ENCODE measurements at regions not wholly inside any gene's neighbourhood (a gene's known extent, or its start where the extent isn't known, plus 50 kb on each side); places are given as distances from the start of the nearest gene placed in this dataset.

DNA sequence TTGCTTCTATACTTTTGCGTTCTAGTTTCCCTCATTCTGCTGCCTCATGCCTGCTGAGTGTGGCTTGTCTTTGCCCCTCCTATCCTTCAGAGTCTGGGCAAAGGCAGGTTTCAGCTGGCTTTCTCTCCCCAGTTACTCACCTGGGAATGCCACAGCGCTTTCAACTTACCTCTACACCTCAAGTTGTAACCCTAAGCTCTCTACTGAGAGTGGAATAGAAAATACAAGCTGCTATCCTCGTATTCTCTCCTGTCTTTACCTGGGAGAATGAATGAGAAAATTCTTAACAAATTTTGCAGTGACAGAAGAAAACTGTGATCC lies 316.3 kb upstream of the KLF12 start:
- Histone ChIP-seq H3K36me3 (replicated peaks in 1 of 2; ENCODE audit: control insufficient read depth in 1 of 2, insufficient read depth in 2 of 2, low read length in 1 of 2) (no peaks in the 10 kb centered on the region), H3K79me2 (ENCODE audit: insufficient read depth) (no peaks in the 10 kb centered on the region), H3F3A (replicated peaks; ENCODE audit: insufficient read depth) (peaks cover 5% of the 10 kb centered on the region), H4K20me1 (ENCODE audit: insufficient read depth) (no peaks in the 10 kb centered on the region), H3K4me2 (no peak overlapping the region), H3K9me2 (no peaks in the 10 kb centered on the region), H3K9me3 (no peaks in the 10 kb centered on the region), H3K9ac (no peak overlapping the region), H3K27ac (ENCODE audit: low read depth in 2 of 2, low read length in 1 of 2) (no peak overlapping the region), H2AFZ (ENCODE audit: low read depth) (no peak overlapping the region), H3K4me3 (ENCODE audit: low read depth in 2 of 2, low read length in 1 of 2) (no peak overlapping the region), H3K27me3 (ENCODE audit: insufficient read depth) (no peaks in the 10 kb centered on the region), H3K4me1 (ENCODE audit: control insufficient read depth in 1 of 2, insufficient read depth in 2 of 2, low read depth in 1 of 2, low read length in 1 of 2) (no peaks in the 10 kb centered on the region; a peak in 1 of 4 replicates)
- WGBS (ENCODE audit: low lambda C conversion rate), result 45% methylated on average over 3 of the region's 3 CpGs
- no peak for DNase-seq
- POLR2A ChIA-PET, result no interaction called here
- CTCF ChIA-PET, result no interaction called here
- TF ChIP-seq CHD2 (IDR thresholded peaks at IDR 0.05; ENCODE audit: low read length, partially characterized antibody) (no peak), RXRA (IDR thresholded peaks at IDR 0.05; ENCODE audit: borderline replicate concordance, low read depth) (no peak), POLR2AphosphoS5 (IDR thresholded peaks at IDR 0.05; ENCODE audit: low read depth, low read length) (no peak)
- TF ChIP-seq, protein P1, sequence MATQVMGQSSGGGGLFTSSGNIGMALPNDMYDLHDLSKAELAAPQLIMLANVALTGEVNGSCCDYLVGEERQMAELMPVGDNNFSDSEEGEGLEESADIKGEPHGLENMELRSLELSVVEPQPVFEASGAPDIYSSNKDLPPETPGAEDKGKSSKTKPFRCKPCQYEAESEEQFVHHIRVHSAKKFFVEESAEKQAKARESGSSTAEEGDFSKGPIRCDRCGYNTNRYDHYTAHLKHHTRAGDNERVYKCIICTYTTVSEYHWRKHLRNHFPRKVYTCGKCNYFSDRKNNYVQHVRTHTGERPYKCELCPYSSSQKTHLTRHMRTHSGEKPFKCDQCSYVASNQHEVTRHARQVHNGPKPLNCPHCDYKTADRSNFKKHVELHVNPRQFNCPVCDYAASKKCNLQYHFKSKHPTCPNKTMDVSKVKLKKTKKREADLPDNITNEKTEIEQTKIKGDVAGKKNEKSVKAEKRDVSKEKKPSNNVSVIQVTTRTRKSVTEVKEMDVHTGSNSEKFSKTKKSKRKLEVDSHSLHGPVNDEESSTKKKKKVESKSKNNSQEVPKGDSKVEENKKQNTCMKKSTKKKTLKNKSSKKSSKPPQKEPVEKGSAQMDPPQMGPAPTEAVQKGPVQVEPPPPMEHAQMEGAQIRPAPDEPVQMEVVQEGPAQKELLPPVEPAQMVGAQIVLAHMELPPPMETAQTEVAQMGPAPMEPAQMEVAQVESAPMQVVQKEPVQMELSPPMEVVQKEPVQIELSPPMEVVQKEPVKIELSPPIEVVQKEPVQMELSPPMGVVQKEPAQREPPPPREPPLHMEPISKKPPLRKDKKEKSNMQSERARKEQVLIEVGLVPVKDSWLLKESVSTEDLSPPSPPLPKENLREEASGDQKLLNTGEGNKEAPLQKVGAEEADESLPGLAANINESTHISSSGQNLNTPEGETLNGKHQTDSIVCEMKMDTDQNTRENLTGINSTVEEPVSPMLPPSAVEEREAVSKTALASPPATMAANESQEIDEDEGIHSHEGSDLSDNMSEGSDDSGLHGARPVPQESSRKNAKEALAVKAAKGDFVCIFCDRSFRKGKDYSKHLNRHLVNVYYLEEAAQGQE (IDR thresholded peaks at IDR 0.05; ENCODE audit: low read depth, low read length), result no peak
- TF ChIP-seq, protein P2, sequence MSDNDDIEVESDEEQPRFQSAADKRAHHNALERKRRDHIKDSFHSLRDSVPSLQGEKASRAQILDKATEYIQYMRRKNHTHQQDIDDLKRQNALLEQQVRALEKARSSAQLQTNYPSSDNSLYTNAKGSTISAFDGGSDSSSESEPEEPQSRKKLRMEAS (IDR thresholded peaks at IDR 0.05; ENCODE audit: low read depth), result no peak

DNA sequence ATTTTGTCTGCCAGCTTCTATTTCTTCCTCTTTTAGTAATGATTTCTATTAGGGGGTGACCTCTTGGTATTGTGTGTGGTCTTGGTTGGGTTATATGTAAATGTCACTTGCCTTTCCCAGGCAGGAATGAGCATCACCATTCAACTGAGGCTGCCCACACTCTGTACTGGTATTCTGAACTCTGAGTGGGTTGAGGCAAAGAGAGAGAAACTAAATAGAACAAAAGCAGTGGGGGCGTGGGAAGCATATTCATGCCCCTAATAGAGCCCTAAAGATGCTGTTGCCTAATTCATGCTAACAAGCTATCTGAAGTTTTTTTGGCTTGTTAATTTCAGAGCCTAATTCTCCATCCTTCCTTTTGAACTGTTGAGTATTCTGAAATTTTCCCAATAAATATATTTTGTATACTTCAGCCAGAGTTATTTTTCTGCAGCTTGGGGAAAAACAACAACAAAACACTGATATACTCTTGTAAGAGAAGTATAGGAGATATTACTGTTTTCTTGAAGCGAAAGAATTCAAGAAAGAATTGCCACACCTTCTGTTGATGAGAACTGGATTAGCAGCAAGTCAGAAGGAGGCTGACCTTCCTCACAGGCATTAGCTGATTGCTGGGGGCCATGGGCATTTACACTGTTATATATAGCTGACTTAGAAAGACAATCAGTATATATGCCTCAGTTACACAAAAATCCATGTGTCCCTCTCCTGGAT lies 315.8 kb upstream of the KLF12 start:
- ChIA-PET POLR2A (no interaction called here), CTCF (no interaction called here)
- Histone ChIP-seq H3K4me1 (ENCODE audit: control insufficient read depth in 1 of 2, insufficient read depth in 2 of 2, low read depth in 1 of 2, low read length in 1 of 2) (peaks cover 0 to 2% of the 10 kb centered on the region in 2 experiments; a peak in 2 of 4 replicates), H3K36me3 (replicated peaks in 1 of 2; ENCODE audit: control insufficient read depth in 1 of 2, insufficient read depth in 2 of 2, low read length in 1 of 2) (no peaks in the 10 kb centered on the region), H3K9ac (no peak overlapping the region), H3K4me3 (ENCODE audit: low read depth in 2 of 2, low read length in 1 of 2) (no peak overlapping the region), H3K27ac (ENCODE audit: low read depth in 2 of 2, low read length in 1 of 2) (no peak overlapping the region), H2AFZ (ENCODE audit: low read depth) (no peak overlapping the region), H3F3A (replicated peaks; ENCODE audit: insufficient read depth) (peaks cover 10% of the 10 kb centered on the region), H3K79me2 (ENCODE audit: insufficient read depth) (no peaks in the 10 kb centered on the region), H3K4me2 (no peak overlapping the region), H3K9me3 (no peaks in the 10 kb centered on the region), H4K20me1 (ENCODE audit: insufficient read depth) (no peaks in the 10 kb centered on the region), H3K9me2 (no peaks in the 10 kb centered on the region), H3K27me3 (ENCODE audit: insufficient read depth) (no peaks in the 10 kb centered on the region)
- no peak for DNase-seq
- TF ChIP-seq FOXJ3 (CRISPR knock-in tag; IDR thresholded peaks at IDR 0.05) (no peak), SIN3A (IDR thresholded peaks at IDR 0.05; ENCODE audit: borderline replicate concordance, low read depth, low read length) (no peak), GABPA (IDR thresholded peaks at IDR 0.05; ENCODE audit: low read depth) (no peak), JUND (IDR thresholded peaks at IDR 0.05) (no peak), NRF1 (IDR thresholded peaks at IDR 0.05; ENCODE audit: low read depth, low read length) (no peak), MEF2A (IDR thresholded peaks at IDR 0.05; ENCODE audit: borderline replicate concordance, low read depth) (no peak), YY1 (IDR thresholded peaks at IDR 0.05; ENCODE audit: low read depth) (no peak), EZH2phosphoT487 (IDR thresholded peaks at IDR 0.05; ENCODE audit: borderline replicate concordance, low read depth) (no peak), RXRA (IDR thresholded peaks at IDR 0.05; ENCODE audit: borderline replicate concordance, low read depth) (no peak), MXI1 (IDR thresholded peaks at IDR 0.05; ENCODE audit: low read depth, low read length) (no peak)
- TF ChIP-seq, protein P3, sequence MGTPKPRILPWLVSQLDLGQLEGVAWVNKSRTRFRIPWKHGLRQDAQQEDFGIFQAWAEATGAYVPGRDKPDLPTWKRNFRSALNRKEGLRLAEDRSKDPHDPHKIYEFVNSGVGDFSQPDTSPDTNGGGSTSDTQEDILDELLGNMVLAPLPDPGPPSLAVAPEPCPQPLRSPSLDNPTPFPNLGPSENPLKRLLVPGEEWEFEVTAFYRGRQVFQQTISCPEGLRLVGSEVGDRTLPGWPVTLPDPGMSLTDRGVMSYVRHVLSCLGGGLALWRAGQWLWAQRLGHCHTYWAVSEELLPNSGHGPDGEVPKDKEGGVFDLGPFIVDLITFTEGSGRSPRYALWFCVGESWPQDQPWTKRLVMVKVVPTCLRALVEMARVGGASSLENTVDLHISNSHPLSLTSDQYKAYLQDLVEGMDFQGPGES (IDR thresholded peaks at IDR 0.05; ENCODE audit: low read depth, low read length), result no peak
- 54% methylated on average over 2 of the region's 2 CpGs for WGBS (ENCODE audit: low lambda C conversion rate)
